HG03354 (cell line): ENCODE measurements at regions not wholly inside any gene's neighbourhood (a gene's known extent, or its start where the extent isn't known, plus 50 kb on each side); places are given as distances from the start of the nearest gene placed in this dataset.

Experiments used
- ATAC-seq: cut with Tn5 transposase; IDR thresholded peaks from one replicate; pipeline ENCODE4 v1.9.1; 2021; ENCODE audit warnings: mild to moderate bottlenecking; ENCODE audit not compliant: unreplicated experiment, poor library complexity, severe bottlenecking

DNA sequence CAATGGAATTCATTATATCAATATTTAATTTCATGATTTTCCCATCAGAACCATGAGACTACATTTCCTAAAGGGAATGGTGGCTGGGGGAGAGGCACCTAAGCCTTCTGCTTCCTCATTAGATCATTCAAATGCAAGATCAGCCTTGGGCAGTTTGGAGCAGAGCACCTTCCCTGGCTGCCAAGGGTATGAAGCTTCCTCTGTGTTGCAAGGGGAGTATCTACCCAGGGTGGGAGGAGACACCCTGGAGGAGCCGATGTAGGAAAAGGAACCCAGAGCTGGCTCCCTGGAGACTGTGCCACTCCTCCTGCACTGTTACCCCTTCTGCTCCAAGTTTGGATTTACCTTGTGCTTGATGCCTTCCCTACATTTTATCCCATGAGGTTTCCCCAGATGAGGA lies 299.7 kb upstream of the PRDM1 start:
- no peak for ATAC-seq

DNA sequence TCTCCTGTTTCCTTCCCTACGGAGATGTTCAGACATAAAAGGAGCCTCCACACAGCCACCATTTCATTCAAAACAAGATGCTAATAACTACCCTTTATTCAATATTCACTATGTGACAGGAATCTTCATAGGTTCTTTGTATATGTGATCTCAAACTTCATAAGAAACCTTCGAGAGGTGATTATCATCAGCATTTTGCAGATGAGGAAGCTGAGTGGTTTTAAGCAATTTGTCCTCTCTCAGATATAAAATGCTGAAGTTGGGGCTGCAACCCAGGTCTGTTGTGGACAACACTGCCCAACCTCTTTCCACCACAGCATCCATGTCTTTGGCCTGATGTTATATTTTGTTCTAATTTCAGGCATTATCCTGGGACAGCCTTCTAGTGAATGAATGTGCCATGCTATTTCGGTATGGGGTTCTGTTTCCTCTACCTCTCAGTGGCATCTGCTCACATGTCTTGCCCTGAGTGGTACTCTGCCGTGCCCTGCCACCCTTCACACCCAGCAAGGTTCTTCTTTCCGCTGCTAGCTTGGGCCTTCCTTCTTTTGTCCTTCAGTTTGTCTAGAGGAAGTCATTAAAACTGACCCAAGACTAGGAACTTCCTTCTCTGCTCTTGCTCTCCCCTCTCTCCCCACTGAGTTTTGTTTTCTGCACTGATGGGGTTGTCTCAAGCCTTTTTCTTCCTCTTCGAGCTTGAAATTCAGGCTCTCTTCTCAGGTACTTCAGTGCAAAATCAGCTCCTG lies 300.9 kb upstream of the PRDM1 start:
- no peak for ATAC-seq

DNA sequence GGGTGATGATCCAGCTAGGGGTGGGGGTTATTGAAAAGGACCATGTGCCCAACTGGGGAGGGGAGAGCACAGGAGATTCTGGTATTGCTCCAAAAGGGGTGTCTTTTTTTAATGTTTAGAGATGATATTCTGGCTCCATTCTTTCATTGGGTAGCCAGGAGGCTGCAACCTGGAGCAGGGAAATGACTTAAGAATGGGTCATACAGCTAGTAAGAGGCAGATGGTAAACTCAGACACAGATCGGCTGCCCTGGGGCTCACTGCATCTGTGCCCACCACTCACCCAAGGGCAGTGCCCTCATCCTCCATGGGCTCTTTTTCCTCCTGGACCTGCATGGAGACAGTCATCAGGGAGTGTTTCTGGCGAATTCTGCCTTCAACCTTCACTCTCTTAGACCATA lies 302.0 kb upstream of the PRDM1 start:
- ATAC-seq = no peak

DNA sequence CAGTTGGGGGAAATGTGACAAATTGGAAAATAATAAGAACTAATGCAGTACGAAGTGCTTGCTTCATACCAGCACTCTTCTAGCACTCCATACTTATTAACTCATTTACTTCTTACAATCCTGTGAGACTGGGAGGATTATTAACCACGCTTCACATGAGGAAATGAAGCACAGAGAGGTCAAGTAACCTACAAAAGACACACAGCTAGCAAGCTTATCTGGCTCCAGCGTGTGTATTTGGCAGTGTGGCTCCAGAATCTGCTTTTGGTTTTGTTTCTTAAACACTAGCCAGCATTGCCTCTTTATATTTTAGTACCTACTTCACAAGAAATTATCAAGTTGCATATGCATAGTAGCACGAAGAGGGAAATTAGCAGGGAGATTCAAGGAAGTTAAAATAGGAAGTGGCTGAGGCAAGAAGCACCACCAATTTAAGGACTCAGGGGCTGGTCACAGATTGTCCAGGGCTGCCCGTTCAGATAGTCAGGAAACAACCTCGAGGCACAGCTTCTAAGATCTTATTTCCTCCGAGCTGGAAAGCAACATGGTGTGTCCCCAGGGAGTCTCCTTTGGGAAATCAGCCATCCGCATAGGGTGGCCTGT lies 302.7 kb upstream of the PRDM1 start:
- no peak for ATAC-seq

DNA sequence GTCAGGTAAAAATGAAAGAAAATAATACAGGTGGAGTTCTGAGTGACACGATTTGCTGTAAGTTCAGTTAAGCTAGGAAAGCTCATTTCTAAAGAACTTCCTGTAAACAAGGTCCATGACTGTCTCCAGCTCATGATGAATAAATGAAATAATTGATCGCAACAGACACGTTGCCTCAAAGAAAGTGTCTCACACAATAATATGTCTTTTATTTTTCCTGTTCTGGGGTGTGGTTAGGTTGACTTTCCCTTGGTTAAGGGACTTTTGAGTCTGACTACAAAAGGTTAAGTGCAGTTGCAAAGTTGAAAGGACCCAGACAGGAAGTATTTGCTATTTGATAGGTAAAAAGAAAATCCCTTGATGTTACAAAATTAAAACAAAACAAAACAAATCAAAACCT lies 304.2 kb upstream of the PRDM1 start:
- ATAC-seq = no peak

DNA sequence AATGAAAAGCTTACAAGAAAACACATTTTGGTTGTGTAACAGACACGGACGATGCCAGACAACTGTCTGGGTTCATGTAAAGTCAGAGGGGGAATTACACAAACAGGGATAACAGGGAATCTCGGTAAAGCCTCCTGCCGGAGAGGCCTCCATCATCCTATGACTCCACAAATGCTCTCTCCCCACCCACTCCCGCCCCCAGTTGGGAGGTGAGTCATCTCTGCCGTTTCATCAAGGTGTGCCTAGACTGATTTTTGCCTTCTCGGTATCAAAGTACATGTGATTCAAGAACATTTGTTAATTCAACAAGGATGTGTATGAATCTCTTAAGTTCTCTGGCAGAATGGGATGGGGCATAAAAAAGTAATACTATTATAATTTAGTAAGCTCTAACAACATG lies 304.9 kb upstream of the PRDM1 start:
- no peak for ATAC-seq

DNA sequence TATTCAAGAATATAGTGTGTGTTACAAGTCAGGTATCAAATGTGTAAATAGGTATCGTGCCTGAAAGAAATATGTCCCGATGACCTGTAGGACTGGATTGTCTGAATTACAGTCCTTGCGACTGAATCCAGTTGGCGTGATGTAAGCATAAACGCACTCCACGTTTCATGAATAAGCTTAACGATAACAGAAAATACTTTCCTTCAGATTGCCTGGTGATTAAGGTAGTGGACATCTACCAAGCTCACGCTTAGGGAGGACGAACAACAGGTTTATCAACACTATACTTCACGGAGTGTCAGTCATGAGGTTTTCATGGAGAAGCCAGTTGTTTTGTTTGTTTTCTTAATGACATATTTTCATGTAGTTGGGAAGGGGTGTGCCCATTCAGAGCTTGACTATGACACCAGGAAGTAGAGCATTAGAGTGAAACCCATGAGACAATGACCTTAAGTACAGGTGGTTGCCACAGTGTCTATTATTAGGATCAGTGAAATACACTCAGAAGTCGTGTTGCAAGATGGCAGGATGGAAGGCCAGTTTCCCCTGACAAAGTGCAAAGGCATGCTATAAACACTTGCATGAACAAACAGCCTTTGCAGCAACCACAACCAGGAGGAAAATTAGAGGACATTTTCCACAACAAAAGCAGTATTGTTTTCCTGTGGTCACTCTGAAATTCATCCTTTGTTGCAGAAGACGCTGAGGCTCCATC lies 305.8 kb upstream of the PRDM1 start:
- ATAC-seq = peak; percentile 78

DNA sequence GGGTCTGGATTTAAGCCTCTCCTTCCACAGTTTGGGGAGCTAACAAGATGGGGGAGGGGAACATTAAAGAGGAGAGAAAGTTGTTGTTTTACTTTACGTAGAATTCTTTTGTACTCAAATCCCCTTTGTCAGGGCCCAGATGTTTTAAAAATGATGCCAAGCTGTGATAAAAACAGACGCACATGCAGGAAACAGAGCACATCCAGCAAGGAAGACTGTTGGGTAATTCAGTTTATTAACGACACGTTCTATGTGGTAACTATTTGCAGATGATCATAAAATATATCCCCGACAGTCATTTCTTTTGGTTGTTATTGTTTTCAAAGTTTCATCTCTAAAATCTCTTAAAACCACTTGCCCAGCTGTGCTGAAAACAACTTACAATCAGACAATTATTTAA lies 307.0 kb upstream of the PRDM1 start:
- no peak for ATAC-seq

DNA sequence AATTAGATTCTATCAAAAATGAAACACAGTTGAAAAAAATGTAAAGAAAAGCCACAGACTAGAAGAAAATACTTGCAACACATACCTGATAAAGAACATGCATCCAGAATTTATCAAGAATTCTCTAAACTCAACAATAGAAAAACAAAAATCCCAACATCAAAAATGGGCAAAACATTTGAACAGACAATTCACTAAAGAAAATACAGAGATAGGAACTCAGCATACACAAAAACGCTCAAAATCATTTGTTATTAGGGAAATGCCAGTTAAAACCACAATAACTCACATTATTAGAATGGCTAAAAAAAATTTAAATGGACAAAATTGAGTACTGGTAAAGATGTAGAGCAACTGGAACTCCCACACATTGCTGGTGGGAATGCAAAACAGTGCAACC lies 311.0 kb upstream of the PRDM1 start:
- ATAC-seq = no peak

DNA sequence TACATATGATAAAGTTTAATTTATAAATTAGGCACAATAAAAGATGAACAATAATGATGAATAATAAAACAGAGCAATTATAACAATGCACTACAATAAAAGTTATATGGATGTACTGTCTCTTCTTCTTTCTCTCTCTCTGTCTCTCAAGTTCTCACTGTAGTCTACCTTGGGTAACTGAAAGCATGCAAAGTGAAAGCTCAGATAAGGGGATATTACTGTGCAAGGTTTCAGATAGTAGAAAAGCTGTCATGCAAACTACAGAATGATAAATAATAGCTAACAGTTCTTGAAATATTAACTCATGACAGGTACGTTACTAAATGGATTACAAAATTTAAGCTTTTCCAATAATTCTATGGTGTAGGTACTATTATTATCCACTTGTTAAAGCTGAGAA lies 311.9 kb upstream of the PRDM1 start:
- ATAC-seq = peak; percentile 93

DNA sequence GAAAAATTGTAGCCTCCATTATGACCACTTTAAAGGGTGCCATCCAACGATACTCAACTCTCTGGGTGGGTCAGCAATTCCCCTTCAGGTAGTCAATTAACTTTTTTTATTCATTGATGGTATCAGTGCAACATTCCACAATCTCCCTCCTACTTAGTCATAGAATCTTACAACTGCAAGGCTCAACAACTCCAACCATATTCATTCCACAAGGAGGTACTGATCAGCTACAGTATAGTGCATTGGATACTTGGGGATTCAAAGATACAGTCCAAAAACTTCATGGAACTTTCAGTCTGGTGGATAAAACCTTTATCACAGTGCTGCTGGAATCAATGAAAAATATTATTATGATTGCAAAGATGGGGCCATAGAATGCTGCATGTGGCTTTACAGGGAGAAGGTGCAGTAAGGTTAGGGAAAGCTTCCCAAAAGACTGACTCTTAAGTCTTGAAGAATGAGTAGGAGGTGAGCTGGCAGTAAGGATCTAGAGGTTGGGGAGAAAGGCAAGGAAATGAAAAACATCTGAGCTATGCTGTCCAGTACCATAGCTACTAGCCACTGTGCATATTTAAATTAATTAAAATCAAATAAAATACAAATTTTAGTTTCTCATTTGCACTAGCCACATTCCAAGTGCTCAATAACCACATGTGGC lies 314.7 kb upstream of the PRDM1 start:
- ATAC-seq = no peak

DNA sequence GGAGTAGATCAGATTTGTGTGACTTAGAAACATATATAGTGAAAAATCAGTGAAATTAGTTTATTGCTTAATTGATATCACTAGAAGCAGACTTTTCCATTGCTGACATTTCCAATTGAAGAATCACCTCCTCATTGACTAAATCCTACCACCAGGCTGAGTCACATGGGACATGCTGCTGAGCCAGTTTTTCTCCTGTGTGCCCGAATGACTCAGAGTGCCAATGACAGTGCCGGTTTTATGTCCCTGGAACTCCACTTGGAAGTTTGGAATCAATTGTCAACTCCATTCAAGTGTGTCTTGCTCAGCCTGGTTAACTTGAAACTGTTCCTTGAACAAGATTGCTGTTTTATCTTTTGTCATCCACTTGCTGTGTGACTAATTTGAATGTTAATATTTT lies 316.1 kb upstream of the PRDM1 start:
- ATAC-seq = no peak

DNA sequence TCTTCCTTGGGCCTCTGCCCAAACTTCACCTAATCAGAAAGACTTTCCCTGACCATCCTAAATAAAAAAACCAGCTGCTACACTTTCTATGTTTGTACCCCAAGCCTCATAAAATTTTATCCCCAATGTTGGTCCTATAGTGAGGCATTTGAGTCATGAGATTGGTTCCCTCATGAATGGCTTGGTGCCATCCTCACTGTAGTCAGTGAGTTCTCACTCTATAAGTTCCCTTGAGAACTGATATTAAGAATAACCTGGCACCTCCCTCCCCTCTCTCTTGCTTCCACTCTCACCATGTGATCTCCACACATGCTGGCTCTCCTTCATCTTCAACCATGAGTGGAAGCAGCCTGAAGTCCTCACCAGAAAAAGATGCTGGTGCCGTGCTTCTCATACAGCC lies 316.9 kb upstream of the PRDM1 start:
- no peak for ATAC-seq

DNA sequence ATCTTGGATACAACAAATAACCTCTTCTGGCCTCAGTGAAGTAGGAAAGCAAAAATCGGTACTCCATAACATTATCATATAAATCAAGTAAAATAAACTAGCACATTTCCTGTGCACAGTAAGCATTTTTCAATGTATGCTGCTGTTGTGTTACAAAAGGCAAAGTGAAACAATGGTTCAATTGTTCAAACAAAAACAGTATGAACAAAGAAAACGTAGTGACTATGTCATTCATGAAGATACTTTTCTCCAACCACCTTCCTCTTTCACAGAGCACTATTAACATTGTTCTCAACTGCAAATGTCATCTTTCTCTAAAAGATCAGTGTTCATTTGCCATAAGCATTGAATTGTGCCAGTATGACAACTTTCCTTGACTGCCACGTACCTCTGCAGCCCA lies 318.6 kb upstream of the PRDM1 start:
- no peak for ATAC-seq

DNA sequence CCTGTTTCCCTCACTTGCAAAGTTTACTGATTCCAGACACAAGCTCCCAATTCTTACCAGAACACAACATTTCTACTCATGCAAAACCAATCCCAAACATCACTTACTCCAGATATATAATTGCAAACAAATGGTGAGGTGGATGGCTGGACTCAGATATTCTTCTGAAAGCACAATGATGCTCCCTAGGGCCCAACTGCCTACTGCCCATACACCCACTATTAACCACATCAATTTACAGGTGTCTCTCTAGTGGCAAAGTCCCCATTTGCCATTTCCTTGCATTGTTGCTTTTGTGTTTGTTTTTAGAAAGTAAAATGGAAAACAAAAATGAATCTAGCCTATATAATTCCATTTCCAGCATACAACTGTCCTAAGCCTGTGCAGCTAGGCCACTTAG lies 320.9 kb upstream of the PRDM1 start:
- no peak for ATAC-seq

DNA sequence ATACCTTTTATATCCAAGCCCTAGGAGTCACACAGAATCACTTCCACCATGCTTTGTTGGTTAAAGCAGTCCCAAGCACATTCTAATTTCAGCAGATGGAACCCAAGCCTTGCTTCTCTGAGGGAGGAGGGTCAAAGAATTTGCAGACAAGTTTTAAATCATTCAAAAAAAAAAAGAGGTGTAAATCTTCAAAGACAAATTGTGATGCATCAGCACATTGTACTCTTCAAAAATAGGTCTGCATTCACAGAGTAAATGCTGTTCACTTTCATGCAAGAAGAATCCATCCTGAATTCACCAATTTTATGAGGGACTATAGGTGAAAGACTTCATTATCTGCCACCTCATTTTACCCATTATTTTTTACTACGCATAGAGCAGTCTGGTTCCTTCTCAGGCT lies 321.8 kb upstream of the PRDM1 start:
- ATAC-seq = no peak

DNA sequence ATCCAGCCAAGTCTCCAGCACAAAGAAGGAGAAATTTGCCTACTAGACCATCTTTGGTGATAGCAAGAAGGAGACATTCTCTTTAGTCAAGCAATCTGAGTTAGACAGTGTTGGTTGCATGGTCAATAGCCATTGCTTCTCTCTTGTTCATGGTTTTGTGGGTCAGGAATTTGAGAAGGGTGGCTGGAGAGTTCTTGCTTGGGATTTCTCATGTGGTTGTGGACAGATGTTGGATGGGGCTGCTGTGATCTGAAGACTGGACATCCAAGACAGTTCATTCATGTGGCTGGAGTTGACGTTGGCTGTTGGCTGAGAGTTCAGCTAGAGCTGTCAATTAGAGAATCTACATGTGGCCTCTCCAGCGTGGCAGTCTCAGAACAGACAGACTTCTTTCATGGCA lies 322.3 kb upstream of the PRDM1 start:
- no peak for ATAC-seq

DNA sequence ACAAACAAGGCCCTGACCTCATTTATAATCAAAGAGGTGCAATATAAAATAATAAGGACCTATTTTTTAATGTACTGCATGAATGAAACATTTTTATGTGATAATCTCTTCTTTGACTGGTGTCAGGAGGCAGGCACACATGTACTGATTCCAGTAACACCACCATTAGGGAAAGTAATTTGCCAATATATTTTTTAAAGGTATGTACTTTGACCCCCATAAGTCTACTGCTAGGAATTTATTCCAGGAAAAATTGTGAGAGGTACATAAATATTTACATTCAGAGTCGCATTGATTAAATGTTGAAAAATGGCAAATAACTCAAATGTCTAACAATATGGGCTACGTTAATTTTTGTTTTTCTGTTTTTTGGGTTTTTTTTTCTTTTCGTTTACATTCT lies 325.4 kb upstream of the PRDM1 start:
- ATAC-seq = no peak

DNA sequence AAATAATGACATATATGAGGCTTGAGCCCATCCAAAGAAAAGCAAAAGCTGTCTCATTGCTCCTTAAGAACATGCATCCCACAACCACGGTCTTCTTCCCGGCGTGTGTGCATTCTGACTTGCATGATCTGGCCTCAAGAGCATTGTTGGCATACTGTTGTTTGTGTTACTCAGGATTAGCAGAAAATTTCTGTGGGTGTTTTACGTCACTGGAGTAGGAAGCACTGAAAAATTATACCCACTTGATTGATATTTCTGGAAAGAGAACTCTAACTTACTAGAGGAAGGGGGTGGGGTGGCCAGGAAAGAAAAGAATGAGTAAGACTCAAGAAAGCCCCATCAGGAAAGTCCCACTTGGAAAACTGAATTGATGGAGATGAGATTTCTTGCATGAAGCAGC lies 326.2 kb upstream of the PRDM1 start:
- no peak for ATAC-seq

DNA sequence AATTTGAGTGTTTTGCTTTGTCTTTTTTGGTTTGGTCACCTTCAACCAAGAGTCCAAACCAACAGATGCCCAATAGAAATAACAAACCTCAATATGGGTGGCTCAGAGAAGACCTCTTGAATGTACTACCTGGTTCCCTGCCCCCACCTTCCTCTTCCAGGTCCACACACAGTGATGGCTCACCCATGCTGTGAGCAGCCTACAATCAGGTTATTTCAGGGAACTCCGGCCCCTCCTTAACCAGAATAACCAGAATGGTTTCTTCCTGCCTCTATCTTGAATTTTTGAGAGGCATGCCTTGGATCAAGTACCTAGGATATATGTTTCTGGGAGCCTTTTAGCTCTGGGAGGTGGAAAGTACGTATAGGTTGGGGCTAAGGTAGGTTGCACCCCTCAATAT lies 327.1 kb upstream of the PRDM1 start:
- no peak for ATAC-seq
